ENCODE measurements at regions not wholly inside any gene's neighbourhood (a gene's known extent, or its start where the extent isn't known, plus 50 kb on each side); places are given as distances from the start of the nearest gene placed in this dataset.

GRCh38 chr12:124445826-124446225 is 121.6 kb downstream of the NCOR2 start:
- H4K20me1 ChIP-seq (ENCODE audit: insufficient read depth, low read length): no peaks in the 10 kb centered on the region

DNA sequence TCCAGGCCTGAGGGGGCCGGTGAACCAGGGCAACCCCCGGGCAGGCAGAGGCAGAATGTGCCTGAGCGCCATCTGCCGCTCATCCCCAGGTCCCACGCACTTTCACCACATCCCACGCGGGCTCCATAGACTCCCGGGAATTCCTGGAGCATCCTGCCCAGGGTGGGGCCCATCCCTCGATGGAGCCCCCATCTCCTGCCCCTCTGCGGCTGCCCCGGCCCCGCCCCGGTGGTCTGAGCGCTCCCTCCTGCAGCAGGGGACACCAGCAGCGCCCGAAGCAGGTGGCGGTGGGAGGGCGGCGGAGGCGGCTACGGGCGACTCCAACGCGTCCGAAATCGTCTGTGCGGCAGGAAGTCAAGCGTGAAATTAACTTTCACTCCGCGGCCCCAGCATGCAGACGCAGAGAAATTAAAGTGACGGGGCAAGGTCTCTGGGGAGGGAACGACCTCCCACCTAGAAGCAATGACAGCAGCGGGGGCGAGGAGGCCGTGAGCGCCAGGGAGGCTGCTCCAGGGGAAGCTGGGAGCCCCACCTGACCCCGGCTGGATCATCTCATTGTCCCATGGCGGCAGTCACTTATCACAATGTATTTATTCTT is 122.2 kb downstream of the NCOR2 start:
- H3K4me3 ChIP-seq (ENCODE audit: low read depth, low read length, poor library complexity, severe bottlenecking): no peak overlapping the region
- H3K36me3 ChIP-seq (ENCODE audit: insufficient read depth, low read length): no peaks in the 10 kb centered on the region
- H3K9me2 ChIP-seq (ENCODE audit: low read depth, low read length): no peaks in the 10 kb centered on the region
- no peaks in the 10 kb centered on the region for H4K20me1 ChIP-seq (ENCODE audit: insufficient read depth, low read length)
- H3K27ac ChIP-seq (ENCODE audit: low read depth, low read length, poor library complexity, severe bottlenecking): no peak overlapping the region
- no peaks in the 10 kb centered on the region for H3F3A ChIP-seq (ENCODE audit: insufficient read depth, low read length)
- no peak overlapping the region for H3K9ac ChIP-seq (ENCODE audit: low read length)
- H2AFZ ChIP-seq (ENCODE audit: low read length): no peak overlapping the region
- no peaks in the 10 kb centered on the region for H3K9me3 ChIP-seq (ENCODE audit: low read length)
- peaks cover 20% of the 10 kb centered on the region for H3K4me1 ChIP-seq (ENCODE audit: insufficient read depth, low read length, severe bottlenecking)
- no peaks in the 10 kb centered on the region for H3K27me3 ChIP-seq (ENCODE audit: insufficient read depth, low read length)
- H3K79me2 ChIP-seq (ENCODE audit: insufficient read depth, low read length): no peaks in the 10 kb centered on the region
- H3K4me2 ChIP-seq (ENCODE audit: low read length): no peak overlapping the region
- TF ChIP-seq CTCF (IDR thresholded peaks at IDR 0.05; ENCODE audit: low read length) (no peak), EZH2 (IDR thresholded peaks at IDR 0.05; ENCODE audit: borderline replicate concordance, low read length) (no peak)

More at GRCh38 chr12:124445826-124446225, 121.6 kb downstream of the NCOR2 start:
- Histone ChIP-seq H2AFZ (ENCODE audit: low read length) (no peak overlapping the region), H3K9me2 (ENCODE audit: low read depth, low read length) (no peaks in the 10 kb centered on the region), H3F3A (ENCODE audit: insufficient read depth, low read length) (no peaks in the 10 kb centered on the region), H3K9ac (ENCODE audit: low read length) (no peak overlapping the region), H3K27me3 (ENCODE audit: insufficient read depth, low read length) (no peaks in the 10 kb centered on the region), H3K9me3 (ENCODE audit: low read length) (no peaks in the 10 kb centered on the region), H3K27ac (ENCODE audit: low read depth, low read length, poor library complexity, severe bottlenecking) (no peak overlapping the region), H3K79me2 (ENCODE audit: insufficient read depth, low read length) (no peaks in the 10 kb centered on the region), H3K4me1 (ENCODE audit: insufficient read depth, low read length, severe bottlenecking) (peaks cover 20% of the 10 kb centered on the region), H3K4me2 (ENCODE audit: low read length) (no peak overlapping the region), H3K36me3 (ENCODE audit: insufficient read depth, low read length) (no peaks in the 10 kb centered on the region), H3K4me3 (ENCODE audit: low read depth, low read length, poor library complexity, severe bottlenecking) (no peak overlapping the region)
- no peak for TF ChIP-seq EZH2 (IDR thresholded peaks at IDR 0.05; ENCODE audit: borderline replicate concordance, low read length)
- TF ChIP-seq CTCF (IDR thresholded peaks at IDR 0.05; ENCODE audit: low read length): no peak

- H4K20me1 ChIP-seq (ENCODE audit: insufficient read depth, low read length): no peaks in the 10 kb centered on the region
- no peaks in the 10 kb centered on the region for H3K27me3 ChIP-seq (ENCODE audit: insufficient read depth, low read length)
- no peaks in the 10 kb centered on the region for H3K36me3 ChIP-seq (ENCODE audit: insufficient read depth, low read length)
- TF ChIP-seq CTCF (IDR thresholded peaks at IDR 0.05; ENCODE audit: low read length): no peak
- TF ChIP-seq EZH2 (IDR thresholded peaks at IDR 0.05; ENCODE audit: borderline replicate concordance, low read length): no peak
- H3K4me2 ChIP-seq (ENCODE audit: low read length): no peak overlapping the region
- H3K27ac ChIP-seq (ENCODE audit: low read depth, low read length, poor library complexity, severe bottlenecking): no peak overlapping the region
- H3K9me3 ChIP-seq (ENCODE audit: low read length): no peaks in the 10 kb centered on the region
- H3F3A ChIP-seq (ENCODE audit: insufficient read depth, low read length): no peaks in the 10 kb centered on the region
- H3K4me3 ChIP-seq (ENCODE audit: low read depth, low read length, poor library complexity, severe bottlenecking): no peak overlapping the region
- no peak overlapping the region for H3K9ac ChIP-seq (ENCODE audit: low read length)
- H3K4me1 ChIP-seq (ENCODE audit: insufficient read depth, low read length, severe bottlenecking): peaks cover 20% of the 10 kb centered on the region
- no peaks in the 10 kb centered on the region for H3K9me2 ChIP-seq (ENCODE audit: low read depth, low read length)
- no peaks in the 10 kb centered on the region for H3K79me2 ChIP-seq (ENCODE audit: insufficient read depth, low read length)
- no peak overlapping the region for H2AFZ ChIP-seq (ENCODE audit: low read length)
These were observed 123.3 kb downstream of the NCOR2 start for GRCh38 chr12:124443931-124444712.
